HEK293T (cell line): ENCODE measurements at regions not wholly inside any gene's neighbourhood (a gene's known extent, or its start where the extent isn't known, plus 50 kb on each side); places are given as distances from the start of the nearest gene placed in this dataset.

Experiments used
- ARNT ChIP-seq: fragments of 450-650 bp; IDR thresholded peaks from 2 replicates; pipeline ENCODE4 v1.6.1; 2017; ENCODE audit warnings: mild to moderate bottlenecking
- BHLHE40 ChIP-seq: fragments of 450-650 bp; IDR thresholded peaks from 2 replicates; pipeline ENCODE4 v1.6.1; 2016; ENCODE audit warnings: mild to moderate bottlenecking, moderate library complexity, borderline replicate concordance
- CTBP1 ChIP-seq: fragments of 450-650 bp; IDR thresholded peaks from 2 replicates; pipeline ENCODE4 v1.6.1; 2016; ENCODE audit warnings: borderline replicate concordance
- ELF4 ChIP-seq: fragments of 450-650 bp; IDR thresholded peaks from 2 replicates; pipeline ENCODE4 v1.6.1; 2017; ENCODE audit warnings: antibody characterized with exemption
- FOXA1 ChIP-seq: fragments of 450-650 bp; IDR thresholded peaks from 2 replicates; pipeline ENCODE4 v1.6.1; 2016; ENCODE audit warnings: mild to moderate bottlenecking
- FOXK2 ChIP-seq: fragments of 450-650 bp; IDR thresholded peaks from 2 replicates; pipeline ENCODE4 v1.6.1; 2016; ENCODE audit warnings: mild to moderate bottlenecking
- FOXM1 ChIP-seq: fragments of 450-650 bp; IDR thresholded peaks from 2 replicates; pipeline ENCODE4 v1.6.1; 2017; ENCODE audit warnings: mild to moderate bottlenecking, borderline replicate concordance
- HDGF ChIP-seq: fragments of 450-650 bp; IDR thresholded peaks from 2 replicates; pipeline ENCODE4 v1.6.1; 2017; ENCODE audit warnings: antibody characterized with exemption, borderline replicate concordance
- L3MBTL2 ChIP-seq: fragments of 450-650 bp; conservative IDR thresholded peaks from 2 replicates; pipeline ENCODE4 v1.6.1; 2016; ENCODE audit warnings: mild to moderate bottlenecking
- NFRKB ChIP-seq: fragments of 450-650 bp; IDR thresholded peaks from 2 replicates; pipeline ENCODE4 v1.6.1; 2016; ENCODE audit warnings: mild to moderate bottlenecking, moderate library complexity
- PKNOX1 ChIP-seq: fragments of 450-650 bp; IDR thresholded peaks from 2 replicates; pipeline ENCODE4 v1.6.1; 2016
- SP1 ChIP-seq: fragments of 450-650 bp; IDR thresholded peaks from 2 replicates; pipeline ENCODE4 v1.6.1; 2017
- TARDBP ChIP-seq: fragments of 450-650 bp; IDR thresholded peaks from 2 replicates; pipeline ENCODE4 v1.6.1; 2016
- ZNF384 ChIP-seq: fragments of 450-650 bp; IDR thresholded peaks from 2 replicates; pipeline ENCODE4 v1.6.1; 2016

GRCh38 chr6:19928461-19928860 lies 91.3 kb downstream of the ID4 start:
- TF ChIP-seq L3MBTL2 (no peak), FOXK2 (no peak), FOXA1 (no peak), NFRKB (no peak), BHLHE40 (no peak), SP1 (no peak), FOXM1 (no peak), TARDBP (no peak), ELF4 (no peak), PKNOX1 (no peak), ARNT (no peak), ZNF384 (no peak), CTBP1 (no peak), HDGF (no peak)
